GM12878 (cell line): ENCODE measurements at regions not wholly inside any gene's neighbourhood (a gene's known extent, or its start where the extent isn't known, plus 50 kb on each side); places are given as distances from the start of the nearest gene placed in this dataset.

Experiments
- ATAC-seq: fragments of 200-7000 bp; cut with Tn5 transposase; 3 replicates; pipeline ENCODE4 v1.9.1; 2020; ENCODE audit warnings: mild to moderate bottlenecking, moderate library complexity
- BruUV-seq: library from RNA; stranded (reverse); fragments of 400-500 nt; replicated peaks from 2 replicates; lab custom pipeline; 2021; lab: Mats Ljungman, UMichigan
- CTCF ChIA-PET: fragments of 300-600 bp; sonication (Branson Sonifier 250); formaldehyde crosslinking; extraction: SDS; loops from one replicate; lab custom pipeline; 2021; ENCODE audit warnings: inconsistent platforms; lab: Yijun Ruan, JAX
- POLR2A ChIA-PET: fragments of 350-600 bp; formaldehyde crosslinking; extraction: SDS; loops from one replicate; lab custom pipeline; 2021; ENCODE audit warnings: inconsistent platforms; lab: Charles Lee
- RAD21 ChIA-PET: fragments of 300-600 bp; sonication (Branson Sonifier 250); formaldehyde crosslinking; loops from one replicate; lab custom pipeline; 2023; ENCODE audit warnings: antibody characterized with exemption; ENCODE audit not compliant: unreplicated experiment; lab: Charles Lee
- SMC1A ChIA-PET: fragments of 300-600 bp; sonication (Branson Sonifier 250); formaldehyde crosslinking; loops from one replicate; lab custom pipeline; 2023; ENCODE audit not compliant: unreplicated experiment, uncharacterized antibody; lab: Charles Lee
- DNase-seq: peaks from one replicate; pipeline ENCODE4 v3.0.0-alpha.2; 2011; ENCODE audit warnings: low read depth, low spot score
- FAIRE-seq: peaks from 3 replicates; lab custom pipeline; 2011; peaks lifted over from hg19 to GRCh38; lab: Jason Lieb, UNC
- H2AFZ ChIP-seq: 2 replicates; pipeline ENCODE4 v1.6.0; 2011; ENCODE audit warnings: low read depth, low read length, control low read depth; ENCODE audit not compliant: control insufficient read depth
- H3K27ac ChIP-seq: 2 replicates; pipeline ENCODE4 v1.5.1; 2011; ENCODE audit warnings: control low read depth; ENCODE audit not compliant: control insufficient read depth, insufficient read depth
- H3K27me3 ChIP-seq, 2 experiments: replicated peaks in 1 of 2; 2 replicates each; pipeline versions ENCODE4 v1.6.0 to v1.6.1; 2011; ENCODE audit warnings: low read length in 1 of 2; ENCODE audit not compliant: control insufficient read depth in 2 of 2, insufficient read depth in 2 of 2
- H3K36me3 ChIP-seq, 2 experiments: 2 replicates each; pipeline ENCODE4 v1.5.1; 2011; ENCODE audit warnings: low read length in 1 of 2; ENCODE audit not compliant: control insufficient read depth in 2 of 2, insufficient read depth in 2 of 2
- H3K4me1 ChIP-seq: 2 replicates; pipeline ENCODE4 v1.6.1; 2011; ENCODE audit warnings: mild to moderate bottlenecking, low read length, moderate library complexity, mixed read lengths; ENCODE audit not compliant: control insufficient read depth, insufficient read depth
- H3K4me2 ChIP-seq: 2 replicates; pipeline ENCODE4 v1.6.0; 2011; ENCODE audit warnings: control low read depth; ENCODE audit not compliant: control insufficient read depth, insufficient read depth
- H3K4me3 ChIP-seq: fragments of 200-600 bp; sonication (generic); 2 replicates; pipeline ENCODE4 v1.5.1; 2016
- H3K79me2 ChIP-seq: 2 replicates; pipeline ENCODE4 v1.6.0; 2011; ENCODE audit warnings: low read length; ENCODE audit not compliant: control insufficient read depth, insufficient read depth
- H3K9ac ChIP-seq: 2 replicates; pipeline ENCODE4 v1.8.0; 2011; ENCODE audit warnings: low read length, control low read depth, mixed read lengths; ENCODE audit not compliant: control insufficient read depth, insufficient read depth
- H3K9me3 ChIP-seq: replicated peaks from 3 replicates; pipeline ENCODE4 v1.5.1; 2011; ENCODE audit warnings: mild to moderate bottlenecking, low read length; ENCODE audit not compliant: control insufficient read depth, insufficient read depth
- H4K20me1 ChIP-seq: 2 replicates; pipeline ENCODE4 v1.6.0; 2011; ENCODE audit not compliant: control insufficient read depth, insufficient read depth
- EGR1 ChIP-seq, 2 experiments: IDR thresholded peaks; 1 replicate in 1 of 2; 2 replicates in 1 of 2; pipeline ENCODE4 v1.6.1; 2011 to 2012; ENCODE audit warnings: low read depth in 2 of 2, low read length in 2 of 2, borderline replicate concordance in 1 of 2, mild to moderate bottlenecking in 1 of 2, moderate library complexity in 1 of 2
- JUND ChIP-seq: IDR thresholded peaks from 2 replicates; pipeline ENCODE4 v1.6.1; 2012; ENCODE audit warnings: low read depth, mild to moderate bottlenecking, low read length, improper control_type of control experiment, moderate library complexity
- MLLT1 ChIP-seq: fragments of 450-650 bp; IDR thresholded peaks from 2 replicates; pipeline ENCODE4 v1.6.1; 2016; ENCODE audit warnings: mild to moderate bottlenecking
- POLR2AphosphoS2 ChIP-seq: IDR thresholded peaks from 2 replicates; pipeline ENCODE4 v1.6.1; 2011; ENCODE audit warnings: low read depth, mild to moderate bottlenecking, low read length, improper control_type of control experiment, moderate library complexity
- SMC3 ChIP-seq: IDR thresholded peaks from 2 replicates; pipeline ENCODE4 v1.6.1; 2011; ENCODE audit warnings: low read length, improper control_type of control experiment, borderline replicate concordance
- TAF1 ChIP-seq: IDR thresholded peaks from 2 replicates; pipeline ENCODE4 v1.6.1; 2011; ENCODE audit warnings: mild to moderate bottlenecking, low read depth, low read length, borderline replicate concordance
- TCF3 ChIP-seq: IDR thresholded peaks from 2 replicates; pipeline ENCODE4 v1.6.1; 2012; ENCODE audit warnings: low read depth, mild to moderate bottlenecking, low read length, borderline replicate concordance; ENCODE audit not compliant: insufficient read depth
- WGBS: methylation state at CpG from one replicate; pipeline ENCODE4 v1.1.6; 2016; ENCODE audit warnings: low lambda C conversion rate; ENCODE audit not compliant: insufficient replicate concordance, insufficient coverage; ENCODE audit errors: missing lambda C conversion rate; 5-methylcytosine and 5-hydroxymethylcytosine counted together
- in situ Hi-C: fragments of 300-500 bp; cut with MboI; formaldehyde crosslinking; loops from 9 replicates; pipeline ENCODE4 v1.14.3; 2018; ENCODE audit warnings: mixed read lengths
- intact Hi-C: fragments of 100-400 bp; cut with micrococcal nuclease; formaldehyde crosslinking; loops from one replicate; pipeline ENCODE4 v1.14.2; 2022; ENCODE audit not compliant: unreplicated experiment
- TF ChIP-seq, protein P1 (sequence below): fragments of 450-650 bp; IDR thresholded peaks from 2 replicates; pipeline ENCODE4 v1.6.1; 2017; ENCODE audit warnings: mild to moderate bottlenecking, moderate library complexity

DNA sequence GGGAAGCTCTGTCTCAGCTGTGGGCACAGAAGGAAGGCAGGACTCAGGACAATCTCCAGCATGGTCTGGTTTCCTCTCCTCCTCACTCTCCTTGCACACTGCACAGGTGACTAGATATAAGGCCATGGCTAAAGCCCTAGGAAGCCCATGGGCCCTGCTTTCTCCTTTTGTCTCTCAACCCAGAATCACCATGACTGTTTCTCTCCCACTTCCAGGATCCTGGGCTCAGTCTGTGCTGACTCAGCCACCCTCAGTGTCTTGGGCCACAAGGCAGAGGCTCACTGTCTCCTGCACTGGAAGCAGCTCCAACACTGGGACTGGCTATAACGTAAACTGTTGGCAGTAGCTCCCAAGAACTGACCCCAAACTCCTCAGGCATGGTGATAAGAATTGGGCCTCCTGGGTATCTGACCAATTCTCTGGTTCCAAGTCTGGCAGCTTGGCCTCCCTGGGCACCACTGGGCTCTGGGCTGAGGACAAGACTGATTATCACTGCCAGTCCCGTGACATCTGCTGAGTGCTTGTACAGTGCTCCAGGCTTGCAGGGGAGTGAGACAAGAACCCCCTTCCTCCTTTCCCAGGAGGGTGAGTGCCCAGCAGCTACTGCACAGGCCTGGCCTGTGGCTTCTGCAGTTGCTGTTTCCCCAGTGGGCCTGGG, 104.0 kb upstream of the TOP3B start (continued):
- TF ChIP-seq, protein P1, sequence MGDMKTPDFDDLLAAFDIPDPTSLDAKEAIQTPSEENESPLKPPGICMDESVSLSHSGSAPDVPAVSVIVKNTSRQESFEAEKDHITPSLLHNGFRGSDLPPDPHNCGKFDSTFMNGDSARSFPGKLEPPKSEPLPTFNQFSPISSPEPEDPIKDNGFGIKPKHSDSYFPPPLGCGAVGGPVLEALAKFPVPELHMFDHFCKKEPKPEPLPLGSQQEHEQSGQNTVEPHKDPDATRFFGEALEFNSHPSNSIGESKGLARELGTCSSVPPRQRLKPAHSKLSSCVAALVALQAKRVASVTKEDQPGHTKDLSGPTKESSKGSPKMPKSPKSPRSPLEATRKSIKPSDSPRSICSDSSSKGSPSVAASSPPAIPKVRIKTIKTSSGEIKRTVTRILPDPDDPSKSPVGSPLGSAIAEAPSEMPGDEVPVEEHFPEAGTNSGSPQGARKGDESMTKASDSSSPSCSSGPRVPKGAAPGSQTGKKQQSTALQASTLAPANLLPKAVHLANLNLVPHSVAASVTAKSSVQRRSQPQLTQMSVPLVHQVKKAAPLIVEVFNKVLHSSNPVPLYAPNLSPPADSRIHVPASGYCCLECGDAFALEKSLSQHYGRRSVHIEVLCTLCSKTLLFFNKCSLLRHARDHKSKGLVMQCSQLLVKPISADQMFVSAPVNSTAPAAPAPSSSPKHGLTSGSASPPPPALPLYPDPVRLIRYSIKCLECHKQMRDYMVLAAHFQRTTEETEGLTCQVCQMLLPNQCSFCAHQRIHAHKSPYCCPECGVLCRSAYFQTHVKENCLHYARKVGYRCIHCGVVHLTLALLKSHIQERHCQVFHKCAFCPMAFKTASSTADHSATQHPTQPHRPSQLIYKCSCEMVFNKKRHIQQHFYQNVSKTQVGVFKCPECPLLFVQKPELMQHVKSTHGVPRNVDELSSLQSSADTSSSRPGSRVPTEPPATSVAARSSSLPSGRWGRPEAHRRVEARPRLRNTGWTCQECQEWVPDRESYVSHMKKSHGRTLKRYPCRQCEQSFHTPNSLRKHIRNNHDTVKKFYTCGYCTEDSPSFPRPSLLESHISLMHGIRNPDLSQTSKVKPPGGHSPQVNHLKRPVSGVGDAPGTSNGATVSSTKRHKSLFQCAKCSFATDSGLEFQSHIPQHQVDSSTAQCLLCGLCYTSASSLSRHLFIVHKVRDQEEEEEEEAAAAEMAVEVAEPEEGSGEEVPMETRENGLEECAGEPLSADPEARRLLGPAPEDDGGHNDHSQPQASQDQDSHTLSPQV: no peak
- no peak for TF ChIP-seq TCF3
- no peak for TF ChIP-seq SMC3
- no peak for TF ChIP-seq TAF1
- TF ChIP-seq POLR2AphosphoS2: no peak
- TF ChIP-seq JUND: no peak

GRCh38 chr22:22085702-22086500, 103.3 kb upstream of the TOP3B start:
- H3K36me3 ChIP-seq: no peaks in the 10 kb centered on the region
- BruUV-seq: no TSS peak
- no peak overlapping the region for H3K9ac ChIP-seq
- intact Hi-C loops (no loop called here), in situ Hi-C loops (no loop called here)
- DNase-seq (no peak), ATAC-seq (no peak), FAIRE-seq (no peak)
- POLR2A ChIA-PET: no interaction called here
- RAD21 ChIA-PET: interaction anchor here (0.7 to 2.2 kb wide), 3 partner anchors 13 to 874 kb away, joined by 3 to 12 read pairs (median 3); no protein-coding TSS in a partner anchor
- SMC1A ChIA-PET: interaction anchor here (0.7 to 4.1 kb wide), 4 partner anchors 14 to 33 kb away, joined by 3 to 27 read pairs (median 6); no protein-coding TSS in a partner anchor
- no peaks in the 10 kb centered on the region for H4K20me1 ChIP-seq
- TF ChIP-seq MLLT1 (no peak), EGR1 (IDR thresholded peaks at IDR 0.05; ENCODE audit: borderline replicate concordance in 1 of 2, low read depth in 2 of 2, low read length in 2 of 2) (no peak)
- H3K4me2 ChIP-seq: no peak overlapping the region
- CTCF ChIA-PET: interaction anchor here (0.6 to 1.0 kb wide), 4 partner anchors 10 to 35 kb away, joined by 3 read pairs; no protein-coding TSS in a partner anchor
- H3K27ac ChIP-seq: no peak overlapping the region
- no peak overlapping the region for H3K4me3 ChIP-seq
- no peak overlapping the region for H2AFZ ChIP-seq
- H3K9me3 ChIP-seq: no peaks in the 10 kb centered on the region
- H3K4me1 ChIP-seq: no peaks in the 10 kb centered on the region
- no peaks in the 10 kb centered on the region for H3K79me2 ChIP-seq
- 48% methylated on average over 5 of the region's 5 CpGs for whole genome bisulfite sequencing
- H3K27me3 ChIP-seq: no peaks in the 10 kb centered on the region
